Endothelial cell of hepatic sinusoid (primary cell): ENCODE measurements at regions not wholly inside any gene's neighbourhood (a gene's known extent, or its start where the extent isn't known, plus 50 kb on each side); places are given as distances from the start of the nearest gene placed in this dataset.
"Not testable (repeated sequence)": the region's sequence is repeated elsewhere in the genome, so short reads cannot be mapped to it uniquely, and the experiment has no call there.

Experiments
- in situ Hi-C: cut with HindIII; loops from 2 replicates; pipeline ENCODE4 v1.10.0; 2017; ENCODE audit warnings: low sequenced_read_pairs

- in situ Hi-C loops = no loop called here
These were observed 275.7 kb downstream of the TCERG1L start for GRCh38 chr10:131035779-131036178.

GRCh38 chr10:131038056-131038455 lies 273.5 kb downstream of the TCERG1L start:
- in situ Hi-C loops = no loop called here

GRCh38 chr10:131041031-131041430 lies 270.5 kb downstream of the TCERG1L start:
- in situ Hi-C loops = no loop called here

- in situ Hi-C loops = no loop called here
These were observed 270.1 kb downstream of the TCERG1L start for GRCh38 chr10:131041441-131041840.

GRCh38 chr10:131042015-131042414 lies 269.5 kb downstream of the TCERG1L start:
- in situ Hi-C loops = not testable (repeated sequence)
